C4-2B (cell line): ENCODE measurements at regions not wholly inside any gene's neighbourhood (a gene's known extent, or its start where the extent isn't known, plus 50 kb on each side); places are given as distances from the start of the nearest gene placed in this dataset.

Experiments
- ZFX ChIP-seq: fragments of 450-650 bp; IDR thresholded peaks from 2 replicates; pipeline ENCODE4 v1.6.1; 2017
- TF ChIP-seq, protein P1 (sequence below): fragments of 450-650 bp; conservative IDR thresholded peaks from 2 replicates; pipeline ENCODE4 v1.5.1; 2017; ENCODE audit warnings: mild to moderate bottlenecking

DNA sequence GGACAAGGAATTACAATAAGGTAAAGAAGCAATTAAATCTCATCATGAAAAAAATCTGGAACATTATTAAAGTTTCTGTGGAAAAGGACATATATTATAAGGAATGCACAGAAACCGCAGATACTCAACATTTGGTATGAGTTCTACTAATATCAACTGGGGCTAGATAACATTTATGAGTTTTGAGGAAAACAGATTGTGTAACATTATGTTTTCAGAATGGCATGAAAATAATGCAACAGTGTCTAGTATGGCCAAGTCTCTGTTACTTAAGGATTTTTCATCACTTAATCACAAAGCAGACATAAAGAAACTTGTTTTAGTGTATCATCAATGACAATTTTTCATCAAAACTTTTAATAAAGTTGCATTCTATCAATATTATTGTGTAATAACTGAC is 785.0 kb downstream of the GLUD2 start:
- TF ChIP-seq, protein P1, sequence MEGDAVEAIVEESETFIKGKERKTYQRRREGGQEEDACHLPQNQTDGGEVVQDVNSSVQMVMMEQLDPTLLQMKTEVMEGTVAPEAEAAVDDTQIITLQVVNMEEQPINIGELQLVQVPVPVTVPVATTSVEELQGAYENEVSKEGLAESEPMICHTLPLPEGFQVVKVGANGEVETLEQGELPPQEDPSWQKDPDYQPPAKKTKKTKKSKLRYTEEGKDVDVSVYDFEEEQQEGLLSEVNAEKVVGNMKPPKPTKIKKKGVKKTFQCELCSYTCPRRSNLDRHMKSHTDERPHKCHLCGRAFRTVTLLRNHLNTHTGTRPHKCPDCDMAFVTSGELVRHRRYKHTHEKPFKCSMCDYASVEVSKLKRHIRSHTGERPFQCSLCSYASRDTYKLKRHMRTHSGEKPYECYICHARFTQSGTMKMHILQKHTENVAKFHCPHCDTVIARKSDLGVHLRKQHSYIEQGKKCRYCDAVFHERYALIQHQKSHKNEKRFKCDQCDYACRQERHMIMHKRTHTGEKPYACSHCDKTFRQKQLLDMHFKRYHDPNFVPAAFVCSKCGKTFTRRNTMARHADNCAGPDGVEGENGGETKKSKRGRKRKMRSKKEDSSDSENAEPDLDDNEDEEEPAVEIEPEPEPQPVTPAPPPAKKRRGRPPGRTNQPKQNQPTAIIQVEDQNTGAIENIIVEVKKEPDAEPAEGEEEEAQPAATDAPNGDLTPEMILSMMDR: no peak
- no peak for TF ChIP-seq ZFX
